GM18505 (cell line): ENCODE measurements at regions not wholly inside any gene's neighbourhood (a gene's known extent, or its start where the extent isn't known, plus 50 kb on each side); places are given as distances from the start of the nearest gene placed in this dataset.
"Not testable (repeated sequence)": the region's sequence is repeated elsewhere in the genome, so short reads cannot be mapped to it uniquely, and the experiment has no call there.

ENCODE experiments used
- ATAC-seq: cut with Tn5 transposase; IDR thresholded peaks from one replicate; pipeline ENCODE4 v1.9.1; 2021; ENCODE audit not compliant: unreplicated experiment
- POLR2A ChIP-seq: IDR thresholded peaks from 4 replicates; pipeline ENCODE4 v1.6.1; 2011; ENCODE audit warnings: borderline replicate concordance; ENCODE audit not compliant: insufficient read depth, insufficient read length; ENCODE audit errors: extremely low read depth

DNA sequence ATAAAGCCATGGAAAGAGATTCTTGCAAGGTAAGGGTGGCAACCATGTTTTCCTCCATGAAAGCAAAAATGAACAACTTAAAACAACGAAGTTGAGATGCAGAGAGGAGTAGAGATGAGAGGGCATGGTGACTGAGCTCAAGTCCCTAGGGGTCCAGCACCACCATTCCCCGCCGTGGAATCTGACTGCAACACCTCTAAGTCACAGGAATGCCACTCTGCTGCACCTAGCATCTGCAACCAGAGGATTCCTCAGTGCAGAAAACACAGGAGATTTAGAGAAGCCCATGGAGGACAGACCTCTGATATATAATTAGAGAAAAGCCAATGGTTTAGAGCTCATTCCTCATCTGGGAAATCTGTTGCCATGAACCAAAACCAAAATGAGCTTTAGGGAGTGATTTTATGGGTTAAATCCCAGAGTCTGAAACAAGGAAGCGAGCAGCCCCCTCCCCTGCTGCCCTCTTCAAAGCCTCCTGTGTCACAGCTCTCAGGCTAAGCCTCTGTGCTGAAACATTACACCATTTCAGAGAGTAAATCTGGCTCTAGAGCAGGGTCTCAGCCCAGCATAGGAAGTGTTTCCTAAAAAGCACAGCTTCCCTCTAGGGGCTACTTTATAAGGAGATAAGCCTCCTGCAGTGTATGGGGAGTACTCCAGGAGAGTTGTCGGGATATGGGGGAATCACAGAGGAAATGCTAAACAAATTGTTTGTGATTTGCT lies 1043.6 kb downstream of the UQCRFS1 start:
- ATAC-seq = no peak
- TF ChIP-seq POLR2A = no peak

DNA sequence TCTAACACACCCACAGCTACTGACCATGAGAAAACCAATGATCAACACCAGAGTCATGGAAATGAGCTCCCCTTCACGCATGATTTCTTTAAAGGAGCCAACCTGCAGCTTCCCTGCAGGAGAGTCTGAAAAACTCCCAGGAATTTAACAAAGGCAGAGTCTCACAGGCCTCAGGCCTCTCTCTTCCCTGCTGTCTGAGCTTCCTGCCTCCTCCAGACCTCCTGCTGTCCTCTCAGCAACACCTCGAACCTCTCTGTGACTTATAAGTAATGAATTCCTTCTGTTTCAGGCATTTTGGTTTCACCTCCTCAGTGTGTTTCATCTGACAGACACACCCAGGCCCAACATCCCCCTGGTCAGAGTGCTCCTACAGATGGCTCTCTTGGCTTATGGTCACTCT lies 1044.4 kb downstream of the UQCRFS1 start:
- no peak for TF ChIP-seq POLR2A
- no peak for ATAC-seq

DNA sequence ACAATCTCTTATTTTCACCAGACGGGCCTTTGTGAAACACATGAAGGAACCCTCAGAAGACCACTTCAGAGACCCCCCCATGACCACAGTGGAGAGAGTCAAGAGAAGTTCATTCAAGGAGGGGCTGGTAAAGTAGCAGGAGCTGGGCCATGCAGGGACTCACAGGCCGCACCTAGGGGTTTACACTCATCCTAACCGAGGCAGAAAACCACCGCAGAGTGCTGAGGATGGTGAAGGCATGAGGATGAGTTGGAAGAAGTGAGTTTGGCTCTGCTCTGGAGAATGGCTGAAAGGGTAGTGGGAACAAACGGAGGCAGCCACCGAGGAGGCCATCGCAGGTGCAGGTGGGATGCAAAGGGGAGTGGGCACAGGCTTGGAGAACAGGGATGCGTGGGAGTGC lies 1046.9 kb downstream of the UQCRFS1 start:
- no peak for ATAC-seq

DNA sequence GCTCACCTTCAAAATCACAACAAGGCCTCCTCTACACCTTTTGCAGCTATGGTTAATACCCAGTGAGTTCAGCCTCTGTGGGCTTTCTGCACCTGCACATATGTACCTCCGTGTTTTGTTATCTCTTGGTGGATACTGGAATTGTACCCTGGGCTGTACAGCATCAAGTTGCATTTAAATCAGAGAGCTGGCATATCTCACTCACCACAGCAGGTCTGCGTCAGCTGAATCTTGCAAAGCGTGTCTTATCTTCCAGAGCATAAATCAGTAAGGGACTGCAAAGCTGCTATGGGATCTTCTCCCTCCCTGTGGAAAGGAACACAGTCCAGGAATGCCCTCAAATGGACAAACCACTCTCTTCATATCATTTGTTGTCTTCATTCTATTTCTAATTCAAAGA lies 1048.7 kb downstream of the UQCRFS1 start:
- no peak for TF ChIP-seq POLR2A
- ATAC-seq = no peak

More for the DNA sequence above, 1046.9 kb downstream of the UQCRFS1 start:
- TF ChIP-seq POLR2A = no peak

DNA sequence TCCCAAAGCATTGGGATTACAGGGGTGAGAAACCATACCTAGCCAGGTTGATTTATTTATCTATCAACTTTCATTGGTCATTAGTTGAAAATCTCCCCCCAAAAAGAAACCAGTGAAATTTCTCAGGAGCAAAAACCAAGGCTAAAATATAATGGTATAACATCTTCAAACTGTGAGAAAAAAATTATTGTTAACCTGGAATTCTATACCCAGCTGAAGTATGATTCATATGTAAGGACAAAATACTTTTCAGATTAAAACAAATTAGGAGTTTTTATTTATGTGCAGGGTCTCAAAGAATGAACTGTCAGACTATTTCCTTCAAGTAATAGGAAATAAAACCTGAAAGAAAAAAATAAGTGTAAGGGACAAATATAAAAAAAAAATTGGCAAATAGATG lies 1053.9 kb downstream of the UQCRFS1 start:
- ATAC-seq = no peak
- no peak for TF ChIP-seq POLR2A

DNA sequence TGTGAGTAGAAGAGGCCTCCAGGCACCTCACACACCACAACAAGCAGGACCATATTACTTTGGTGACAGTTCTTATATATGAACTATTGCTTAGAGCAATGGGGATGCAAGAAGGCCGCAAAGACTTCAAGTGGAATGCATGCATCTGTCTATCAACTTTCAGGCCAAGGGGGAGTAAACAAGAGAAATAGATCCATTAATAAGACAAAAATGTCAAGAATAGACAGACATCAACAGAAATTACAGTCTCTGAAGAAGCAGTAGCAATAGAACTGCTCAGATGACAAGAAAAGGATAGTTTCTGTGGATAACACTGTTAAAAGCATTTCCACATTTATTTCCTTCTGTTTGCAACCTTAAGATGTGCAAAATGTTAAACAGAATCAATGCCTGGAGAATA lies 1057.7 kb downstream of the UQCRFS1 start:
- TF ChIP-seq POLR2A = no peak
- ATAC-seq = no peak

DNA sequence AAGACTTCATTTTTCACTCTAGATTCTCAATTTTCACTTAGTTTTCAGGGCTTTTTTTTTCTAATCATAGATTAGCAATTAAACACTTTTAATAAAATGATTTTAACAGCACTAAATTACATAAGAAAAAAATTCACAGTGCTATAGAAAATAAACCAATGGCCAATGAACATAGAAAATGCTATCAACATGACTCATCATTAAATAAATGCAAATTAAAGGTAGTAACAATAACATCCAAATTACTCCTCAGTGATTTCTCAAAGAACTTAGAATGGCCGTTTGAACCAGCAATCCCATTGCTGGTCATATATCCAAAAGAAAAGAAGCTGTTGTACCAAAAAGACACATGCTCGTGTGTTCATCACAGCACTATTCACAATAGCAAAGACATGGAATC lies 1058.9 kb downstream of the UQCRFS1 start:
- no peak for TF ChIP-seq POLR2A
- ATAC-seq = no peak

DNA sequence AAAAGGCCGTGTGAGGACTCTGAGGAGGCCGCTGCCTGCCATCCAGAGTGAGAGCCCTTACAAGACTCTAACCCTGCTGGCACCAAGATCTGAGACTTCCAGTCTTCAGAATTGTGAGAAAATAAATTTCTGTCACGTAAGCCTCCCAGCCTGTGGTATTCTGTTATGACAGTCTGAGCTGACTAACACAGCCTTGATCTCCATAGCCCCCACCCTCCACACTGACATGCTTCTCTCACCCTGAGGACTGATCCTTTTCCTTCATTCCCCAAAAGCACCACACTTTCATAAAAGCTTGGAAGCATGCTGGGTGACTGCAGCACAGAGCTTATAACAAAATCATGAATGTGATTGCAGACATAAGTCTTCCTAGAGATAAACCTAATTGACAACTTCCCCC lies 1059.8 kb downstream of the UQCRFS1 start:
- no peak for ATAC-seq
- TF ChIP-seq POLR2A = no peak

DNA sequence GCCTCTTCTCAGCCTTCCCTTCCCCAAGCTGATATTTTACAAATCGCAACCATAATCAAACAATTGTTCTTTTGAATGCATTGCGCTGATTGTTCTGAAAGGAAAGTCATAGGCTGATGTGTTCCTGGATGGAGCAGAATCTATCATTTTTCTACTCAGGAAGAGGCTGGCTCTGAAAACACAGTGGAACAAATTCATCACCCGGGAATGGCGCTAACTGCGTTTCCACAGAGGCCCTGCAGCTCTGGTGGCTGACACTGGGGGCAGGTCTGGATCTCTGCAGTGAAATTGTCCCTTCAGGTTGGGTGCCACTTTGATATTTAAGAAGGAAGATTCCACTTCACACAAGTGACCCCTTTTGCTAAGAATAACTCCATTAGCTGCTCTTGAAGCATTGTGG lies 1060.8 kb downstream of the UQCRFS1 start:
- no peak for ATAC-seq
- TF ChIP-seq POLR2A = no peak

DNA sequence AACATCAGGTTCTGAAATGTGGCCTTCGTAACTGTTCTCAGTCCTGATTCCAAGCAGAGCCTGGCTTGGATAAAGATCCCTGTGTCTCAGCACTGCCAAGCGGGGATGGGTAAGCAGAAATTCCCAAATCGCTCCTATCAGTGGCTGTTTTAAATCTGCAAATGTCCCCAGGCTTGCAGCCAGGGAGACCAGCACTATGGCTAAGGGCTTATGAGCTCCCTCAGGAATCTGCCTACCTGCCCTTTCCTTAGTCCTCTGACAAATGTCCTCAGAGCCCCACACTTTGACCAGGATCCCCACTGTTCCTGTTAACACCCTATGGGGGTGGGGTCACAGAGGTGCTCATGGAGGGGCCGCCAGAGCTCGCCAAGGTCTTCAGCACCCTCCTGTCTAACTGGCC lies 1062.8 kb downstream of the UQCRFS1 start:
- TF ChIP-seq POLR2A = no peak
- no peak for ATAC-seq

DNA sequence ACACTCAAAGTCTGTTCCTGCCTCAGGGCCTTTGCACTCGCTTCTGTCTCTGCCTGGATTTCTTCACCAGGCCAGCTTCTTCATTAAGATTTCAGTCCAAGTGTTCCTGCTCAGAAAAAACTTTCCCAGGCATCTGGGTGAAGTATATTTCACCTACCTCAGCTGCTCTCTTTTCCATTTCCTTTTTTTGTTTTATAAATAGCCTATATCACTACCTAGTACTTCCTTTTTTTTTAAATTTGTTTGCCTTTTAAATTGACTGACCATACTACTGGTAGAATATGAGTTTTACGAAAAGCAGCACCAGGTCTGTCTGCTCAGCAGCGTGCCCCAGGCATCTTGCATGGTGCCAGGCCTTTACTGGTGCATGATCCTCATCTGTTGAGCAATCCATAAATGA lies 1064.4 kb downstream of the UQCRFS1 start:
- no peak for ATAC-seq
- no peak for TF ChIP-seq POLR2A

DNA sequence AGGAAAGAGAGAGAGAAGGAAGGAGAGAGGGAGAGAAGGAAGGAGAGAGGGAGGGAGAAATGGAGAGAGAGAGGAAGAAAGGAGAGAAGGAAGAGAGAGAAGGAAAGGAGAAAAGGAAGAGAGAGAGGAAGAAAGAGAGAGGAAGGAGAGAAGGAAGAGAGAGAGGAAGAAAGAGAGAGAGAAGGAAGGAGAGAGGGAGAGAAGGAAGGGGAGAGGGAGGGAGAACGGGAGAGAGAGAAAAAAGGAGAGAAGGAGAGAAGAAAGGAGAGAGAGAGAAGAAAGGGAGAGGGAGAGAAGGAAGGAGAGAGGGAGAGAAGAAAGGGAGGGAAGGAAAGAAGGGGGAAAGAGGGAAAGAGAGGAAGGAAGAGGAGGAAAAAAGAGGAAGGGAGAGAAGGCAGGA lies 1070.7 kb downstream of the UQCRFS1 start:
- no peak for ATAC-seq
- TF ChIP-seq POLR2A = no peak

DNA sequence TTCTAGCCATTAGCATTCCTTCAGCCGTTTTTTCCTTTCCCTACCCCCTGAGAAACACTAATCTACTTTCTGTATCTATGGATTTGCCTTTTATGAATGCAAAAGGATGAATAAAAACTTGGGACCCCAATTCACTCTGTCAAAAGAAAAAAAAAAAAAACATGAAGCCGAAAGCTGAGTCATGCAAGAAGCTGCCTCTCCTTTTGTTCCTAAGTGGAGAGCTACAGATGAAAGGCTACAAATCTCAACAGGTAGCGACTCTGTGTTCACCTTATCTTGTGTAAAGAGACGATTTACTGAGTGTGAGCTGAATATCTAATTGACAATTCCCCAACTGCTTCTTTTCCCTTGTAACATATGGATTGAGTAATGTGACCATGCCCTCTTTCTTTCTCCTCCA lies 1072.8 kb downstream of the UQCRFS1 start:
- ATAC-seq = no peak
- no peak for TF ChIP-seq POLR2A

DNA sequence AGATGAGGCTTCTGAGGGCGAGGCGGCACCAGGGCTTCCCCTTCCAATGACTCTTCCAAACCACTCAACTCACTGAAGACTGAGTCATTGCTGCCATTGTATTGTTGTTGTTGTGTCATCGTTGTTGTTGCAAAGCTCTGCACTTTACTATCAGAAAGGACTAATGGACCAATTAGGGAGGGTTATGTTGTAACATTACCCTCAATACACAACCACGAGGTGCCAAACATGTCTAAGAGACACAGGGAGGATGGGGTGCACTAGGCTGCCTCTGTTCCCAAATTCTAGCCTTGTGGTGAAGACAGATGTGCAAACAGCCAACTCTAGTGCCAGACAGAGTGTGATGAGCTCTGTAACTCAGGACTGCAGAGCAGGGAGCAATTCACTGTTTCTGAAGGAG lies 1075.2 kb downstream of the UQCRFS1 start:
- ATAC-seq = no peak

DNA sequence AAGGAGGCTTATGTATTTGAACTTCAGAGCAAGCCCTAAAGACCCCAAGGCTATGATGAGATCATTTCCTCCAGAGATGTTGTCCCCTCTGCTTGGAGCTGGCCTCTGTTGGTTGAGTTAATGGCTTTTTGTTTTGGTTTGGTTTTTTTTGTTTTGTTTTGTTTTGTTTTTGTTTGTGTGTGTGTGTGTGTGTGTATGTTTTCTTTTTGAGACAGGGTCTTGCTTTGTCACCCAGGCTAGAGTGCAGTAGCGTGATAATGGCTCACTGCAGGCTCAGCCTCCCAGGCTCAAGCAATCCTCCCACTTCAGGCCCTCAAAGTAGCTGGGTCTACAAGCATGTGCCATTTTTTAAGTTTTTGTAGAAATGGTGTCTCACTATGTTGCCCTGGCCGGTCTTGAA lies 1076.2 kb downstream of the UQCRFS1 start:
- no peak for ATAC-seq
- no peak for TF ChIP-seq POLR2A

More for the DNA sequence above, 1075.2 kb downstream of the UQCRFS1 start:
- TF ChIP-seq POLR2A = no peak

DNA sequence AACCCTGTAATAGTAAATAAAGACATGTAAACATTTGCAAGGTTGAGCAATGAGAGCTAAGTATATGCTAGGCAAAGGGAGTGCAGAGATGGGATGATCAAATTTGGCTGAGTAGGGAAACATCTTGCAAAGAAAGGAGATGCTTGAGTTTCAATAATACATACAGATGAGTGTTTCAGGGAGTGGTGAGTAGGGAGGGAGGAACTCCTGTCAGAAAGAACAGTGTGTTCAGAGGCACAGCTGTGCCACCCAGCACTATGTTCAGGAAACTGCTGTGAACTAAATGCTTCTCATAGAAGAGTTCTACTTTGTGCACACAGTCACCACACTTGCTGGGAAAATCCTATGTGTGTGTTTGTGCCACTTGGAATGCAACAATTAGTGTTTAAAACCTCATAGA lies 1077.1 kb downstream of the UQCRFS1 start:
- TF ChIP-seq POLR2A = no peak
- ATAC-seq = no peak

DNA sequence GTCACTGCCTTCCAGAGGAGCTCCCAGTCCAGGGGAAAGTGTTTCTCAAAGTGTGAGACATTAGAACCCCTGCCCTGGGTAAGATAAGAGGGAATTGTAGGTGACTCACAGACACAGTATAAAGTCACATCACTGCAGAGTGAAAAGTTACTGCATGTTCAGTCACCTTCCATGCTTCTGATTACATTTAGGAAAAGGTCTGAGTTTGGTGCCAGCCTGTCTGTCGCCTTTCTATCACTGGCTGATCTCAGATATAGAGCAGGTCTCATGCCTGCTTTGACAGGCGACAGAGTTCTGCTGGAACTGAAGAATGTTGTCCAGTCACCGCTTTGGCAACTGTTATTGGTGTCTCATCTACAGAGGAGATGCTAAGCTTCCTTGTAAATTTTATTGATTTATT lies 1078.6 kb downstream of the UQCRFS1 start:
- ATAC-seq = no peak
- TF ChIP-seq POLR2A = no peak

DNA sequence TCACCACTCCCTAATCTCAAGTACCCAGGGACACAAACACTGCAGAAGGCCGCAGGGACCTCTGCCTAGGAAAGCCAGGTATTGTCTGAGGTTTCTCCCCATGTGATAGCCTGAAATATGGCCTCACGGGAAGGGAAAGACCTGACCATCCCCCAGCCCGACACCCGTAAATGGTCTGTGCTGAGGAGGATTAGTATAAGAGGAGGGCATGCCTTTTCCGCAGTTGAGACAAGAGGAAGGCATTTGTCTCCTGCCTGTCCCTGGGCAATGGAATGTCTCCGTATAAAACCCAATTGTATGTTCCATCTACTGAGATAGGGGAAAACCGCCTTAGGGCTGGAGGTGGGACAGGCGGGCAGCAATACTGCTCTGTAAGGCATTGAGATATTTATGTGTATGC lies 1082.1 kb downstream of the UQCRFS1 start:
- ATAC-seq = not testable (repeated sequence)
